OCI-LY3 (cell line): ENCODE measurements at regions not wholly inside any gene's neighbourhood (a gene's known extent, or its start where the extent isn't known, plus 50 kb on each side); places are given as distances from the start of the nearest gene placed in this dataset.

Source experiments
- H2AFZ ChIP-seq: fragments of 200-600, 300-600 bp; shearing (Covaris generic); 2 replicates; pipeline ENCODE4 v1.6.0; 2014; ENCODE audit warnings: antibody characterized with exemption, low read depth, low read length
- H3K27ac ChIP-seq: fragments of 200-600, 300-600 bp; sonication (generic); 2 replicates; pipeline ENCODE4 v1.5.1; 2014; ENCODE audit warnings: mild to moderate bottlenecking, low read length, moderate library complexity, mixed read lengths
- H3K27me3 ChIP-seq: fragments of 200-600, 300-600 bp; sonication (generic); 2 replicates; pipeline ENCODE4 v1.6.1; 2014; ENCODE audit warnings: low read depth, low read length, mixed read lengths
- H3K36me3 ChIP-seq: fragments of 200-600, 300-600 bp; sonication (generic); replicated peaks from 2 replicates; pipeline ENCODE3; 2014; ENCODE audit warnings: low read depth, low read length, mixed read lengths
- H3K4me1 ChIP-seq: fragments of 300-600, 200-600 bp; sonication (generic); 2 replicates; pipeline ENCODE4 v1.6.1; 2014; ENCODE audit warnings: low read length, mixed read lengths
- H3K4me2 ChIP-seq: fragments of 200-600, 300-600 bp; sonication (generic); 2 replicates; pipeline ENCODE4 v1.6.1; 2014; ENCODE audit warnings: low read length, mixed read lengths
- H3K4me3 ChIP-seq: fragments of 300-600, 200-600 bp; sonication (generic); 2 replicates; pipeline ENCODE4 v1.5.1; 2014; ENCODE audit warnings: antibody characterized with exemption, mild to moderate bottlenecking, low read length, moderate library complexity
- H3K79me2 ChIP-seq: fragments of 300-600, 200-600 bp; shearing (Covaris generic); 2 replicates; pipeline ENCODE4 v1.6.1; 2014; ENCODE audit warnings: mild to moderate bottlenecking, low read length, mixed read lengths
- H3K9ac ChIP-seq: fragments of 300-600, 200-600 bp; shearing (Covaris generic); 2 replicates; pipeline ENCODE4 v1.6.0; 2014; ENCODE audit warnings: mild to moderate bottlenecking, low read length, moderate library complexity
- H3K9me3 ChIP-seq: fragments of 200-600, 300-600 bp; shearing (Covaris generic); 2 replicates; pipeline ENCODE4 v1.6.1; 2014; ENCODE audit warnings: low read length, mixed read lengths; ENCODE audit not compliant: insufficient read depth
- H4K20me1 ChIP-seq: fragments of 200-600, 300-600 bp; sonication (generic); 2 replicates; pipeline ENCODE4 v1.6.1; 2016; ENCODE audit warnings: low read length, mixed read lengths; ENCODE audit not compliant: insufficient read depth
- CTCF ChIP-seq: fragments of 200-600, 300-600 bp; sonication (generic); IDR thresholded peaks from 2 replicates; pipeline ENCODE4 v1.5.1; 2014; ENCODE audit warnings: antibody characterized with exemption, low read length, low read depth
- EZH2phosphoT487 ChIP-seq: fragments of 200-600 bp; shearing (Covaris generic); IDR thresholded peaks from 2 replicates; pipeline ENCODE4 v1.6.1; 2018; ENCODE audit warnings: antibody characterized with exemption, mixed run types, low read depth

GRCh38 chr18:71209944-71210343, 921.1 kb downstream of the SOCS6 start:
- TF ChIP-seq EZH2phosphoT487 (no peak), CTCF (no peak)
- Histone ChIP-seq H3K9me3 (no peaks in the 10 kb centered on the region), H3K4me3 (no peak overlapping the region), H3K27me3 (no peaks in the 10 kb centered on the region), H3K9ac (no peak overlapping the region), H4K20me1 (no peaks in the 10 kb centered on the region), H2AFZ (no peak overlapping the region), H3K4me1 (no peaks in the 10 kb centered on the region), H3K27ac (no peak overlapping the region), H3K36me3 (no peaks in the 10 kb centered on the region), H3K4me2 (no peak overlapping the region), H3K79me2 (no peaks in the 10 kb centered on the region)

- H3K4me1 ChIP-seq = no peaks in the 10 kb centered on the region
- no peaks in the 10 kb centered on the region for H3K79me2 ChIP-seq
- no peaks in the 10 kb centered on the region for H3K36me3 ChIP-seq
- no peaks in the 10 kb centered on the region for H3K9me3 ChIP-seq
- H4K20me1 ChIP-seq = no peaks in the 10 kb centered on the region
- H3K4me3 ChIP-seq = no peak overlapping the region
- no peaks in the 10 kb centered on the region for H3K27me3 ChIP-seq
- no peak overlapping the region for H3K4me2 ChIP-seq
- no peak overlapping the region for H2AFZ ChIP-seq
- H3K9ac ChIP-seq = no peak overlapping the region
- TF ChIP-seq CTCF (no peak), EZH2phosphoT487 (no peak)
- H3K27ac ChIP-seq = no peak overlapping the region
Observed at GRCh38 chr18:71194438-71194837, 905.6 kb downstream of the SOCS6 start.

- H3K4me2 ChIP-seq = no peak overlapping the region
- no peaks in the 10 kb centered on the region for H3K9me3 ChIP-seq
- H3K36me3 ChIP-seq = no peaks in the 10 kb centered on the region
- TF ChIP-seq CTCF (no peak), EZH2phosphoT487 (no peak)
- no peak overlapping the region for H3K27ac ChIP-seq
- no peaks in the 10 kb centered on the region for H3K79me2 ChIP-seq
- H3K9ac ChIP-seq = no peak overlapping the region
- no peaks in the 10 kb centered on the region for H3K27me3 ChIP-seq
- no peaks in the 10 kb centered on the region for H3K4me1 ChIP-seq
- no peak overlapping the region for H3K4me3 ChIP-seq
- H4K20me1 ChIP-seq = no peaks in the 10 kb centered on the region
- no peak overlapping the region for H2AFZ ChIP-seq
Observed at GRCh38 chr18:71189581-71189980, 900.7 kb downstream of the SOCS6 start.

GRCh38 chr18:71168557-71169145, 879.8 kb downstream of the SOCS6 start:
- H4K20me1 ChIP-seq = no peaks in the 10 kb centered on the region
- no peak overlapping the region for H3K4me2 ChIP-seq
- no peaks in the 10 kb centered on the region for H3K79me2 ChIP-seq
- TF ChIP-seq CTCF (no peak), EZH2phosphoT487 (no peak)
- H3K9ac ChIP-seq = no peak overlapping the region
- H3K27me3 ChIP-seq = no peaks in the 10 kb centered on the region
- H3K27ac ChIP-seq = no peak overlapping the region
- H3K9me3 ChIP-seq = no peaks in the 10 kb centered on the region
- H3K4me1 ChIP-seq = no peaks in the 10 kb centered on the region
- no peaks in the 10 kb centered on the region for H3K36me3 ChIP-seq
- H2AFZ ChIP-seq = no peak overlapping the region
- no peak overlapping the region for H3K4me3 ChIP-seq
